ENCODE measurements at regions not wholly inside any gene's neighbourhood (a gene's known extent, or its start where the extent isn't known, plus 50 kb on each side); places are given as distances from the start of the nearest gene placed in this dataset.

DNA sequence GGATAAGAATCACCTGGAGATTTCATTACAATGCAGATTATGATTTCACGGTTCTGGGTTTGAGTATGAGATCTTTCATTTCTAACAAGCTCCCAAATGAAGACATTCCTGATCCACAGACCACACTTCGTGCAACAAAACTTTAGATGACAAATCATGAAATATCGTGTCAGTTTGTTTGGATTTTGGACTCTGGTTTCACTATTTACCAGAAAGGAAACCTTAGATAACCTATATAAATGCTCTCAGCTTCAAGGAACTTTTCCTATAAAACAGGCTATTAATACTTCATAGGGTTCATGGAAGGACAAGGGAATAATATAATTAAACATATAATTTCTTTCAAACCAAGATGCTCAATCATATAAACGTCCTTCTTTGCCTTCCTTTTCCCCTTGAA, 930.5 kb upstream of the SLC10A2 start:
- TF ChIP-seq CTCF (IDR thresholded peaks at IDR 0.05) = no peak
- no peak for TF ChIP-seq POLR2A (IDR thresholded peaks at IDR 0.05)
